ENCODE measurements at regions not wholly inside any gene's neighbourhood (a gene's known extent, or its start where the extent isn't known, plus 50 kb on each side); places are given as distances from the start of the nearest gene placed in this dataset.
"Not testable (repeated sequence)": the region's sequence is repeated elsewhere in the genome, so short reads cannot be mapped to it uniquely, and the experiment has no call there.

DNA sequence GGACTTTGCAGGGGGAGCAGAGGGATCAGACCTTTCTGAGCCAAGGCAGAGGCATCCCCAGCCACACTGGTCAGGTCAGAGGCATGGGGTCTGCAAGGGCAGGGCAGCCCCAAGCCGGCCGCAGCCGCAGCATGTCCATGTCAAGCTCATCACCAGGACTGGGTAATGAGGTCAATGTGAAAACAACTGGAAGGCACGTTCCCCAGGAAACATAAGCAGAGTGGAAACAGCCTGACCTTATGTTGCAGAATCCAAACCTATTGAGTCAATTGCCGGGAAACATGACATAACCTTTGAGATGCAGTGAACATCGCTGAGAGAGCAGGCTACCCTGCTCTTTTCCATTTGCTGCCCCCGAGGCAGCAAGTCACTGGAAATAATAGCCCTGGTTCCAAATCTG is 315.1 kb upstream of the IGF1R start:
- intact Hi-C loops (cut with DNase I, micrococcal nuclease), result no loop called here
- Histone ChIP-seq H3K9me3 (no peaks in the 10 kb centered on the region), H3K4me3 (no peak overlapping the region), H3K36me3 (ENCODE audit: low read depth) (no peaks in the 10 kb centered on the region), H3K4me1 (ENCODE audit: low read depth) (no peaks in the 10 kb centered on the region)
- TF ChIP-seq CTCF (IDR thresholded peaks at IDR 0.05), result no peak
- no peak for ATAC-seq
- no peak for DNase-seq

DNA sequence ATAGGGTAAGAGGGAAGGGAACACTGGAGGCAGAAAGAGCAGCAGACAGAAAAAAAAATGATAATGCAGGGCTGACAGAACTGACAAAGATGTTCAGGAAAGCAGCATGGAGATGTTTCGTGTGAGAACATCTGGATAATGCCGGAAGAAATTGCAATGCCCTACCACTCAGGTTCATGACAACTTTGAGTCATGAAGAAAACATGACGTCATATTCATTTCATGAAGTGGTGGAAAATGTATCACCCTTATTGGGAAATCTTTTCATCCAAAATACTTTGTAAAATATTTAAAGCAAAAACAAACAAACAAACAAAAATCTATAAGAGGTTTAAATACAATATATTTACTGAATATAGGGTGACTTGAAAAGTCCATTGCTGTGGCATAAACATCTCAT is 305.4 kb upstream of the IGF1R start:
- no peak for TF ChIP-seq CTCF (IDR thresholded peaks at IDR 0.05)
- DNase-seq (no peak), ATAC-seq (no peak)
- Histone ChIP-seq H3K4me3 (no peak overlapping the region), H3K9me3 (no peaks in the 10 kb centered on the region), H3K4me1 (ENCODE audit: low read depth) (no peaks in the 10 kb centered on the region), H3K36me3 (ENCODE audit: low read depth) (no peaks in the 10 kb centered on the region)
- intact Hi-C loops (cut with DNase I, micrococcal nuclease), result no loop called here

GRCh38 chr15:98344591-98344990 is 303.7 kb upstream of the IGF1R start:
- no peak for TF ChIP-seq CTCF (IDR thresholded peaks at IDR 0.05)
- no peaks in the 10 kb centered on the region for H3K36me3 ChIP-seq (ENCODE audit: low read depth)
- H3K4me1 ChIP-seq (ENCODE audit: low read depth), result no peaks in the 10 kb centered on the region
- no peak for ATAC-seq
- intact Hi-C loops (cut with DNase I, micrococcal nuclease), result no loop called here
- no peak overlapping the region for H3K4me3 ChIP-seq
- no peaks in the 10 kb centered on the region for H3K9me3 ChIP-seq
- no peak for DNase-seq

GRCh38 chr15:98347001-98347400 is 301.3 kb upstream of the IGF1R start:
- DNase-seq (no peak), ATAC-seq (no peak)
- H3K9me3 ChIP-seq, result no peaks in the 10 kb centered on the region
- intact Hi-C loops (cut with DNase I, micrococcal nuclease), result no loop called here
- H3K4me3 ChIP-seq, result no peak overlapping the region
- no peaks in the 10 kb centered on the region for H3K4me1 ChIP-seq (ENCODE audit: low read depth)
- TF ChIP-seq CTCF (IDR thresholded peaks at IDR 0.05), result no peak
- H3K36me3 ChIP-seq (ENCODE audit: low read depth), result no peaks in the 10 kb centered on the region

- H3K4me1 ChIP-seq (ENCODE audit: low read depth), result no peaks in the 10 kb centered on the region
- intact Hi-C loops (cut with DNase I, micrococcal nuclease), result no loop called here
- no peaks in the 10 kb centered on the region for H3K9me3 ChIP-seq
- no peak for TF ChIP-seq CTCF (IDR thresholded peaks at IDR 0.05)
- H3K36me3 ChIP-seq (ENCODE audit: low read depth), result no peaks in the 10 kb centered on the region
- DNase-seq (no peak), ATAC-seq (no peak)
- H3K4me3 ChIP-seq, result no peak overlapping the region
Measured at GRCh38 chr15:98347866-98348265, 300.5 kb upstream of the IGF1R start.

GRCh38 chr15:98350276-98350675 is 298.1 kb upstream of the IGF1R start:
- no peak for DNase-seq
- H3K4me1 ChIP-seq (ENCODE audit: low read depth), result no peaks in the 10 kb centered on the region
- intact Hi-C loops (cut with DNase I, micrococcal nuclease), result no loop called here
- no peak overlapping the region for H3K4me3 ChIP-seq
- no peaks in the 10 kb centered on the region for H3K9me3 ChIP-seq
- TF ChIP-seq CTCF (IDR thresholded peaks at IDR 0.05), result no peak
- ATAC-seq, result no peak
- no peaks in the 10 kb centered on the region for H3K36me3 ChIP-seq (ENCODE audit: low read depth)

DNA sequence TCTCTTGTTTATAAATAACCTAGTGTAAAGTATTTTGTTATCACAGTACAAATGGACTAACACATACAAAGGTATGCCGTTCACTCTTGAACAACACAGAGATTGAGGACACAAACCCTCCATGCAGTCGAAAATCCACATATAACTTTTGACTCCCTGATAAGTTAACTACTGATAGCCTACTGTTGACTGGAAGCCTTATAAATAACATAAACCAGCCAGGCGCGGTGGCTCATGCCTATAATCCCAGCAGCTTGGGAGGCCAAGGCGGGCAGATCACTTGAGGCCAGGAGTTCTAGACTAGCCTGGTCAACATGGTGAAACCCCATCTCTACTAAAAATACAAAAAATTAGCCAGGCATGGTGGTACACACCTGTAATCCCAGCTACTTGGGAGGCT is 290.1 kb upstream of the IGF1R start:
- ATAC-seq; H3K9me3 ChIP-seq; H3K4me3 ChIP-seq; DNase-seq; H3K36me3 ChIP-seq (ENCODE audit: low read depth); H3K4me1 ChIP-seq (ENCODE audit: low read depth); intact Hi-C loops (cut with DNase I, micrococcal nuclease): not testable (repeated sequence)
